CD14-positive monocyte (primary cell): ENCODE measurements at regions not wholly inside any gene's neighbourhood (a gene's known extent, or its start where the extent isn't known, plus 50 kb on each side); places are given as distances from the start of the nearest gene placed in this dataset.
A peak's percentile ranks its signal among the peaks of the same experiment; 100 is the strongest.

Source experiments
- DNase-seq, 3 donors: peaks; one replicate each; pipeline ENCODE4 v3.0.0-alpha.2; 2011 to 2022
- H2AFZ ChIP-seq: 2 replicates; pipeline ENCODE4 v1.6.0; 2012; ENCODE audit warnings: mild to moderate bottlenecking, low read depth, low read length, inconsistent platforms; ENCODE audit not compliant: insufficient read depth, poor library complexity, severe bottlenecking
- H3K27ac ChIP-seq, 2 donors: 1 replicate in 1 of 2; 2 replicates in 1 of 2; pipeline ENCODE4 v1.5.1; 2012 to 2013; ENCODE audit warnings: low read length in 2 of 2, control low read depth in 1 of 2, inconsistent platforms in 1 of 2, low read depth in 1 of 2, mild to moderate bottlenecking in 1 of 2
- H3K27me3 ChIP-seq, 2 donors: one replicate each; pipeline versions ENCODE4 v1.6.0 to v1.6.1; 2011 to 2013; ENCODE audit warnings: low read length in 2 of 2; ENCODE audit not compliant: control insufficient read depth in 2 of 2, insufficient read depth in 2 of 2
- H3K36me3 ChIP-seq, 2 donors: replicated peaks in 1 of 2; 1 replicate in 1 of 2; 2 replicates in 1 of 2; pipeline versions ENCODE4 v1.5.1 to v1.6.1; 2012 to 2013; ENCODE audit warnings: low read length in 2 of 2, control low read depth in 1 of 2, inconsistent platforms in 1 of 2, mild to moderate bottlenecking in 1 of 2; ENCODE audit not compliant: insufficient read depth in 2 of 2, control insufficient read depth in 1 of 2
- H3K4me1 ChIP-seq, 2 donors: 1 replicate in 1 of 2; 2 replicates in 1 of 2; pipeline versions ENCODE4 v1.5.1 to v1.6.1; 2012 to 2013; ENCODE audit warnings: low read length in 2 of 2, control low read depth in 1 of 2, inconsistent platforms in 1 of 2, mild to moderate bottlenecking in 1 of 2, moderate library complexity in 1 of 2; ENCODE audit not compliant: insufficient read depth in 2 of 2, control insufficient read depth in 1 of 2
- H3K4me2 ChIP-seq: replicated peaks from 2 replicates; pipeline ENCODE3; 2012; ENCODE audit warnings: low read length, moderate library complexity, mild to moderate bottlenecking; ENCODE audit not compliant: poor library complexity, severe bottlenecking; ENCODE audit errors: extremely low read depth
- H3K4me3 ChIP-seq, 3 experiments: fragments of 200-600 bp in 1 of 3; sonication (generic) in 1 of 3; replicated peaks in 1 of 3; 1 replicate in 2 of 3; 2 replicates in 1 of 3; pipeline ENCODE4 v1.5.1; 2011 to 2013; ENCODE audit warnings: low read length in 3 of 3, mild to moderate bottlenecking in 3 of 3, control low read depth in 2 of 3, low read depth in 2 of 3, inconsistent platforms in 1 of 3, moderate library complexity in 1 of 3
- H3K79me2 ChIP-seq: 2 replicates; pipeline ENCODE4 v1.6.0; 2012; ENCODE audit warnings: mild to moderate bottlenecking, control low read depth, inconsistent platforms, low read length, moderate library complexity; ENCODE audit not compliant: insufficient read depth
- H3K9ac ChIP-seq: 2 replicates; pipeline ENCODE4 v1.6.0; 2017; ENCODE audit warnings: low read length, mild to moderate bottlenecking; ENCODE audit not compliant: insufficient read depth, poor library complexity, severe bottlenecking
- H3K9me3 ChIP-seq, 2 donors: replicated peaks in 1 of 2; 1 replicate in 1 of 2; 2 replicates in 1 of 2; pipeline versions ENCODE4 v1.5.1 to v1.6.1; 2012 to 2013; ENCODE audit warnings: low read length in 2 of 2, control low read depth in 1 of 2; ENCODE audit not compliant: control insufficient read depth in 1 of 2, insufficient read depth in 1 of 2
- H4K20me1 ChIP-seq: 2 replicates; pipeline ENCODE4 v1.6.0; 2012; ENCODE audit warnings: mild to moderate bottlenecking, low read length, control low read depth, moderate library complexity; ENCODE audit not compliant: insufficient read depth
- H3K27ac Mint-ChIP-seq, 7 donors: one replicate each; pipeline ENCODE4 v1.8.0; 2020; ENCODE audit warnings: mild to moderate bottlenecking in 7 of 7, mixed read lengths in 7 of 7, moderate library complexity in 6 of 7, inconsistent platforms in 2 of 7
- H3K27me3 Mint-ChIP-seq, 3 donors: one replicate each; pipeline ENCODE4 v1.8.0; 2021 to 2022; ENCODE audit warnings: low read depth in 3 of 3, mild to moderate bottlenecking in 3 of 3, mixed read lengths in 3 of 3, moderate library complexity in 3 of 3, inconsistent platforms in 1 of 3
- H3K36me3 Mint-ChIP-seq, 2 donors: one replicate each; pipeline ENCODE4 v1.8.0; 2020; ENCODE audit warnings: mixed read lengths in 2 of 2, inconsistent platforms in 1 of 2, mild to moderate bottlenecking in 1 of 2
- H3K4me1 Mint-ChIP-seq: one replicate; pipeline ENCODE4 v1.8.0; 2020; ENCODE audit warnings: mild to moderate bottlenecking, mixed read lengths
- H3K4me3 Mint-ChIP-seq, 2 donors: one replicate each; pipeline ENCODE4 v1.8.0; 2020; ENCODE audit warnings: mild to moderate bottlenecking in 2 of 2, mixed read lengths in 2 of 2, moderate library complexity in 1 of 2
- H3K9me3 Mint-ChIP-seq, 7 donors: one replicate each; pipeline ENCODE4 v1.8.0; 2020 to 2022; ENCODE audit warnings: mixed read lengths in 7 of 7, mild to moderate bottlenecking in 6 of 7, moderate library complexity in 6 of 7, inconsistent platforms in 2 of 7
- WGBS: methylation state at CpG from one replicate; pipeline ENCODE4 v1.1.5; 2013; ENCODE audit warnings: missing lambda C conversion rate; ENCODE audit not compliant: insufficient coverage; 5-methylcytosine and 5-hydroxymethylcytosine counted together
- intact Hi-C, 2 donors: fragments of 100-400 bp; cut with micrococcal nuclease; formaldehyde crosslinking; loops; one replicate each; pipeline versions ENCODE4 v1.15.0 to v1.15.1; 2023
- TF ChIP-seq, protein P1 (sequence below): fragments of 200-600 bp; IDR thresholded peaks from one replicate; pipeline ENCODE4 v1.8.0; 2022; ENCODE audit warnings: antibody characterized with exemption, mild to moderate bottlenecking

DNA sequence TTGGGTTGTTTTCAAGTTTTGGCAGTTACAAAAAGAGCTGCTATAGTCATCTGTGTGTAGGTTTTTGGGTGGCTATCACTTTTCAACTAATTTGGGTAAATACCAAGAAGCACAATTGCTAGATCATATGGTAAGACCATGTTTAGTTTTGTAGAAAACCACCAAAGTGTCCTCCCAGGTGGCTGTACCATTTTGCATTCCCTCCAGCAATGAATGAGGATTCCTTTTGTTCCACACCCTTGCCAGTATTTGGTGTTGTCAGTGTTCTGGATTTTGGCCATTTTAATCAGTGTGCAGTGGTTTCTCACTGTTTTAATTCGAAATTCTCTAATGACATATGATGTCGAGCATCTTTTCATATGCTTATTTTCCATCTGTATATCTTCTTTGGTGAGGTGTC is 457.5 kb upstream of the ARID1B start:
- Histone ChIP-seq H3K4me1 (no peaks in the 10 kb centered on the region), H3K79me2 (no peaks in the 10 kb centered on the region), H3K9me3 (peaks cover 7 to 19% of the 10 kb centered on the region in 2 donors), H3K27me3 (no peaks in the 10 kb centered on the region), H3K27ac (no peak overlapping the region), H4K20me1 (no peaks in the 10 kb centered on the region), H3K9ac (no peak overlapping the region), H3K4me2 (no peak overlapping the region), H3K4me3 (no peak overlapping the region), H3K36me3 (no peaks in the 10 kb centered on the region), H2AFZ (no peak overlapping the region)
- intact Hi-C loops = no loop called here
- Mint-ChIP-seq H3K4me1 (no peaks in the 10 kb centered on the region), H3K36me3 (no peaks in the 10 kb centered on the region), H3K9me3 (peaks cover 2 to 21% (median 14%) of the 10 kb centered on the region in 7 donors), H3K4me3 (no peak overlapping the region), H3K27me3 (peaks cover 0 to 2% (median 0%) of the 10 kb centered on the region in 3 donors), H3K27ac (no peak overlapping the region)
- TF ChIP-seq, protein P1, sequence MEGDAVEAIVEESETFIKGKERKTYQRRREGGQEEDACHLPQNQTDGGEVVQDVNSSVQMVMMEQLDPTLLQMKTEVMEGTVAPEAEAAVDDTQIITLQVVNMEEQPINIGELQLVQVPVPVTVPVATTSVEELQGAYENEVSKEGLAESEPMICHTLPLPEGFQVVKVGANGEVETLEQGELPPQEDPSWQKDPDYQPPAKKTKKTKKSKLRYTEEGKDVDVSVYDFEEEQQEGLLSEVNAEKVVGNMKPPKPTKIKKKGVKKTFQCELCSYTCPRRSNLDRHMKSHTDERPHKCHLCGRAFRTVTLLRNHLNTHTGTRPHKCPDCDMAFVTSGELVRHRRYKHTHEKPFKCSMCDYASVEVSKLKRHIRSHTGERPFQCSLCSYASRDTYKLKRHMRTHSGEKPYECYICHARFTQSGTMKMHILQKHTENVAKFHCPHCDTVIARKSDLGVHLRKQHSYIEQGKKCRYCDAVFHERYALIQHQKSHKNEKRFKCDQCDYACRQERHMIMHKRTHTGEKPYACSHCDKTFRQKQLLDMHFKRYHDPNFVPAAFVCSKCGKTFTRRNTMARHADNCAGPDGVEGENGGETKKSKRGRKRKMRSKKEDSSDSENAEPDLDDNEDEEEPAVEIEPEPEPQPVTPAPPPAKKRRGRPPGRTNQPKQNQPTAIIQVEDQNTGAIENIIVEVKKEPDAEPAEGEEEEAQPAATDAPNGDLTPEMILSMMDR = no peak
- DNase-seq = no peak
- no CpG with 5 or more reads among the region's 2 CpGs for WGBS

DNA sequence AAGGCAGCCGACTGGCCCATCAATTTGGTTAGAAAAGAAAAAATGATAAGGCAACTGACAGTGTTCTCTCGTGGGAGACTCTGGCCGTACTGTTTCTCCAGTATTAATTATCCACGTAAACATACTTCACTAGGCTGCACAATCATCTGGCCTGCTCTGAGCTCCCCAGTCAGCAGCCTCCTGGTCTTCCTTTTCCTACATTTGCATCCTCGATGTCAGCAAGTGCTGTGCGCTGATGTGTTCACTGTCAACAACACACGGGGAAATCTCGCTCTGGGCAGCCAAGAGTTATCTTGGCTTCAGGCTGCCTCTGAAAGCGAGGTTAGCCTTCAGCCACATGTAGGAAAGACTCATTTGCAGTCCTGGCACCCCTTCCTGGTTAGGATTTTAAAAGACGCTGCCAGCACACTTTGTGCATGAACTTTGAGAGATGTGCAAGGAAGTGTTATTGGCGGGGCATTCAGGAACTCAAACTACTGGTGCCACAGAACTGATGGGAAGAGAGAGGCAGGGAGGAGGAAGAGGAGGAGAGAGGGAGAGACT is 460.5 kb upstream of the ARID1B start:
- H3K36me3 Mint-ChIP-seq = no peaks in the 10 kb centered on the region
- Histone ChIP-seq H3K9ac (no peak overlapping the region), H3K4me1 (no peaks in the 10 kb centered on the region), H3K27ac (no peak overlapping the region), H3K36me3 (no peaks in the 10 kb centered on the region), H3K4me2 (no peak overlapping the region), H3K4me3 (no peak overlapping the region), H3K79me2 (no peaks in the 10 kb centered on the region), H4K20me1 (no peaks in the 10 kb centered on the region), H3K9me3 (peaks cover 4 to 19% of the 10 kb centered on the region in 2 donors), H3K27me3 (no peaks in the 10 kb centered on the region), H2AFZ (no peak overlapping the region)
- peaks cover 2 to 22% (median 13%) of the 10 kb centered on the region in 7 donors for H3K9me3 Mint-ChIP-seq
- WGBS = 97% methylated on average over 11 of the region's 11 CpGs
- H3K27ac Mint-ChIP-seq = peak overlapping the region in 1 of 7 donors; percentile 21
- no peak for DNase-seq
- H3K27me3 Mint-ChIP-seq = peaks cover 0 to 3% (median 0%) of the 10 kb centered on the region in 3 donors
- no peaks in the 10 kb centered on the region for H3K4me1 Mint-ChIP-seq
- H3K4me3 Mint-ChIP-seq = no peak overlapping the region
- intact Hi-C loops = no loop called here
- TF ChIP-seq, protein P1 = no peak
